Retinal pigment epithelial cell (primary cell): ENCODE measurements at regions not wholly inside any gene's neighbourhood (a gene's known extent, or its start where the extent isn't known, plus 50 kb on each side); places are given as distances from the start of the nearest gene placed in this dataset.

Source experiments
- DNase-seq: peaks from one replicate; pipeline ENCODE4 v3.0.0-alpha.2; 2010; ENCODE audit warnings: low read depth
- H3K4me3 ChIP-seq: 2 replicates; pipeline ENCODE4 v1.5.1; 2011; ENCODE audit warnings: mild to moderate bottlenecking, low read length, control low read depth, moderate library complexity
- CTCF ChIP-seq: conservative IDR thresholded peaks from 2 replicates; pipeline ENCODE4 v1.5.1; 2011; ENCODE audit warnings: low read depth, low read length, control low read depth, inconsistent platforms

- no peak overlapping the region for H3K4me3 ChIP-seq
- DNase-seq = no peak
- no peak for TF ChIP-seq CTCF
These were observed 236.8 kb upstream of the IRX5 start for GRCh38 chr16:54693864-54694263.

GRCh38 chr16:54690710-54691109, 240.0 kb upstream of the IRX5 start:
- H3K4me3 ChIP-seq = no peak overlapping the region
- DNase-seq = no peak
- no peak for TF ChIP-seq CTCF

- TF ChIP-seq CTCF = no peak
- H3K4me3 ChIP-seq = no peak overlapping the region
- DNase-seq = no peak
These were observed 240.4 kb upstream of the IRX5 start for GRCh38 chr16:54690306-54690705.

GRCh38 chr16:54689072-54689865, 241.4 kb upstream of the IRX5 start:
- no peak for TF ChIP-seq CTCF
- DNase-seq = no peak
- no peak overlapping the region for H3K4me3 ChIP-seq

GRCh38 chr16:54688339-54688738, 242.3 kb upstream of the IRX5 start:
- no peak for TF ChIP-seq CTCF
- H3K4me3 ChIP-seq = no peak overlapping the region
- DNase-seq = no peak

- TF ChIP-seq CTCF = no peak
- H3K4me3 ChIP-seq = no peak overlapping the region
- no peak for DNase-seq
These were observed 243.4 kb upstream of the IRX5 start for GRCh38 chr16:54687043-54687899.

GRCh38 chr16:54685682-54686081, 245.0 kb upstream of the IRX5 start:
- H3K4me3 ChIP-seq = no peak overlapping the region
- no peak for TF ChIP-seq CTCF
- no peak for DNase-seq
